MCF 10A (cell line): ENCODE measurements at regions not wholly inside any gene's neighbourhood (a gene's known extent, or its start where the extent isn't known, plus 50 kb on each side); places are given as distances from the start of the nearest gene placed in this dataset.

Source experiments
- BruUV-seq: library from RNA; stranded (reverse); fragments of 400-500 nt; replicated peaks from 2 replicates; lab custom pipeline; 2021; lab: Mats Ljungman, UMichigan
- CTCF ChIA-PET: fragments of 300-600 bp; sonication (Branson Sonifier 250); formaldehyde crosslinking; extraction: SDS; loops from one replicate; lab custom pipeline; 2021; ENCODE audit warnings: antibody characterized with exemption, inconsistent platforms; lab: Yijun Ruan, JAX
- POLR2A ChIA-PET: fragments of 300-600, 350-650 bp; sonication (Branson Sonifier 250); formaldehyde crosslinking; extraction: SDS; loops from one replicate; lab custom pipeline; 2020; ENCODE audit warnings: antibody characterized with exemption, inconsistent platforms; lab: Yijun Ruan, JAX
- DNase-seq: peaks from one replicate; pipeline ENCODE4 v3.0.0-alpha.2; 2018; ENCODE audit not compliant: unreplicated experiment
- H3K27ac Mint-ChIP-seq: one replicate; pipeline ENCODE4 v1.8.0; 2022; ENCODE audit warnings: mild to moderate bottlenecking, low read depth, mixed read lengths; ENCODE audit not compliant: unreplicated experiment
- H3K27me3 Mint-ChIP-seq: one replicate; pipeline ENCODE4 v1.8.0; 2022; ENCODE audit warnings: mixed read lengths; ENCODE audit not compliant: insufficient read depth, unreplicated experiment
- H3K36me3 Mint-ChIP-seq: one replicate; pipeline ENCODE4 v1.8.0; 2022; ENCODE audit warnings: mild to moderate bottlenecking, moderate library complexity, mixed read lengths; ENCODE audit not compliant: insufficient read depth, unreplicated experiment
- H3K4me1 Mint-ChIP-seq: one replicate; pipeline ENCODE4 v1.8.0; 2022; ENCODE audit warnings: mixed read lengths; ENCODE audit not compliant: insufficient read depth, unreplicated experiment
- H3K4me3 Mint-ChIP-seq: one replicate; pipeline ENCODE4 v1.8.0; 2022; ENCODE audit warnings: mild to moderate bottlenecking, moderate library complexity, mixed read lengths; ENCODE audit not compliant: unreplicated experiment
- H3K9me3 Mint-ChIP-seq: one replicate; pipeline ENCODE4 v1.8.0; 2022; ENCODE audit warnings: mixed read lengths; ENCODE audit not compliant: unreplicated experiment
- intact Hi-C: fragments of 100-400 bp; cut with micrococcal nuclease; formaldehyde crosslinking; loops from 2 replicates; pipeline ENCODE4 v1.14.1; 2022
- TF ChIP-seq, protein P1 (sequence below): fragments of 200-600 bp; IDR thresholded peaks from one replicate; pipeline ENCODE4 v1.8.0; 2022; ENCODE audit warnings: antibody characterized with exemption, mild to moderate bottlenecking; ENCODE audit not compliant: unreplicated experiment

DNA sequence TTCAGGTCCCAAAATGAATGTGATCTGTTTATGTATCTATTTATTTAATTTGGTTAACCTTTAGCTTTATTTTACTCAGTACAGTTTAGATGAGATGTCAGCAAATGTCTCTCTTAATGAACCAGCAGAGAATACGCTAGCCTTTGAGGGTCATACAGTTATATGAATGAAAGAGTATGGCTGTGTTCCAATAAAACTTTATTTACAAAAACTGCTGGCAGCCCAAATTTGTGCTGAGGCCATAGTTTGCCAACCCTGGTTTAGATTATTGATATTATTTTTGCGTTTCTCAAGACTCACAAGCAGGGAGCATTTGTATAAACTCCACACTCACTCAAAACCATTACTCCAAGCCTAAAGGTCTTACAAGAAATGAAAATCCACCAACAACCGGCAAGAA lies 323.4 kb upstream of the NRP1 start:
- POLR2A ChIA-PET: no interaction called here

DNA sequence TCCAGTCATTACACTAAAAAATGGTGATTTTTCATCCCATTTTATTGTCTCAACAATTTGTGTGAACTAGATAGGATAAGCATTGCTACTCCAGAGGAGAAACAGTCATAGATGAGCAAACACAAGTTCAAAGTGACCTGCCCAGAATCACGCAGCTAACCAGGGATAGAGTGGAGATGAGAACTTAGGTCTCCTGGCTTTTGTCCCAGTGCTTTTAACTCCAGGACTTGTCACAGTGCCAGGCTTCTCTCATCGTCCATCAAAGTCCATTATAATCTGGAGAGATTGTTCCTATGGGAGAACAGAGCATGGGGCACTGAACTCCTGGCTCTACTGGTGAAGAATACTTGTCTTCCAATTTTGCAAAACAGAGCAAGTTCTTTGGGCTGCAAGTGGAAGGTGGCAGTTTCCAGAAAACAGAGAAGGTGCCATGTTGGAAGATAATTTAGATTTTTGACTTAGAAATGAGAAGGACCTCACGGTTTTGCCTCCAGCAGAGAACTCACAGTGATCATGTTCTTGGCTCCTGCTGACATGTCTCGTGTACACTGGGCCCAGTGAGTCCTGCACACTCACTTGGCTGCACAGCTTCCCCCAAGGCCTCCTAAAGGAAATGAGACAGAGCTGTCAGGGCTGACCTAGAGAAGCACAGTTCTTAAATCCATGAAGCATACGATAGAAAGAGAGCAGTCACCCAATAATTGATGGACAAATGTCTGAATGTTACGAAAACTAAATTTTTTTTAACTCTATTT lies 322.9 kb upstream of the NRP1 start:
- peaks cover 6% of the 10 kb centered on the region for H3K9me3 Mint-ChIP-seq
- H3K4me1 Mint-ChIP-seq: peaks cover 17% of the 10 kb centered on the region
- ChIA-PET POLR2A (no interaction called here), CTCF (no interaction called here)
- DNase-seq: peak; percentile 38
- no TSS peak for BruUV-seq
- no peaks in the 10 kb centered on the region for H3K27me3 Mint-ChIP-seq
- no peaks in the 10 kb centered on the region for H3K36me3 Mint-ChIP-seq
- H3K27ac Mint-ChIP-seq: no peak overlapping the region
- no peak overlapping the region for H3K4me3 Mint-ChIP-seq
- TF ChIP-seq, protein P1, sequence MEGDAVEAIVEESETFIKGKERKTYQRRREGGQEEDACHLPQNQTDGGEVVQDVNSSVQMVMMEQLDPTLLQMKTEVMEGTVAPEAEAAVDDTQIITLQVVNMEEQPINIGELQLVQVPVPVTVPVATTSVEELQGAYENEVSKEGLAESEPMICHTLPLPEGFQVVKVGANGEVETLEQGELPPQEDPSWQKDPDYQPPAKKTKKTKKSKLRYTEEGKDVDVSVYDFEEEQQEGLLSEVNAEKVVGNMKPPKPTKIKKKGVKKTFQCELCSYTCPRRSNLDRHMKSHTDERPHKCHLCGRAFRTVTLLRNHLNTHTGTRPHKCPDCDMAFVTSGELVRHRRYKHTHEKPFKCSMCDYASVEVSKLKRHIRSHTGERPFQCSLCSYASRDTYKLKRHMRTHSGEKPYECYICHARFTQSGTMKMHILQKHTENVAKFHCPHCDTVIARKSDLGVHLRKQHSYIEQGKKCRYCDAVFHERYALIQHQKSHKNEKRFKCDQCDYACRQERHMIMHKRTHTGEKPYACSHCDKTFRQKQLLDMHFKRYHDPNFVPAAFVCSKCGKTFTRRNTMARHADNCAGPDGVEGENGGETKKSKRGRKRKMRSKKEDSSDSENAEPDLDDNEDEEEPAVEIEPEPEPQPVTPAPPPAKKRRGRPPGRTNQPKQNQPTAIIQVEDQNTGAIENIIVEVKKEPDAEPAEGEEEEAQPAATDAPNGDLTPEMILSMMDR: no peak
- intact Hi-C loops: no loop called here

More for the DNA sequence above, 323.4 kb upstream of the NRP1 start:
- CTCF ChIA-PET: no interaction called here
- Mint-ChIP-seq H3K4me1 (peaks cover 21% of the 10 kb centered on the region), H3K27ac (no peak overlapping the region), H3K27me3 (no peaks in the 10 kb centered on the region), H3K36me3 (no peaks in the 10 kb centered on the region), H3K4me3 (no peak overlapping the region), H3K9me3 (peaks cover 6% of the 10 kb centered on the region)
- no peak for DNase-seq
- no TSS peak for BruUV-seq
- TF ChIP-seq, protein P1: no peak
- intact Hi-C loops: no loop called here

DNA sequence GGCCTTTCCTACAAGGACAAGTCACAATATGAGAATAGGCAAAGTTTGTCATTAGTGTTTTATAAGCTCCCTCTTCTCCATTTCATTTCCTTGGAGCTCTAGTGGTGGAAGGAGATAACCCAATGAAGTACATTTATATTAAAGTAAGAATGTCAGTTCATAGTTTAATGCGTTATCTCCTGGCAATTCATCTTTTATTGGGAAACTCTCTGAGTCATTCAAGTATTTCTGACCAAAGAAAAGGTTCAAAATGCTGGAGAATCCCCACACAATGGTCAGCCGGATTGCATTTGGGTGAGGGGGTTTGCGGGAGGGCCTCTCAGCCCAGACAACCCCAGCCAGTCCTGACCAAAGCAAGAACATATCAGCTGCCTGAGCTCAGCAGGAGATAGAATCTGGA lies 321.5 kb upstream of the NRP1 start:
- no peak for DNase-seq
- Mint-ChIP-seq H3K27ac (no peak overlapping the region), H3K4me1 (peaks cover 7% of the 10 kb centered on the region), H3K36me3 (no peaks in the 10 kb centered on the region), H3K27me3 (no peaks in the 10 kb centered on the region), H3K9me3 (peaks cover 6% of the 10 kb centered on the region), H3K4me3 (no peak overlapping the region)
- ChIA-PET POLR2A (no interaction called here), CTCF (no interaction called here)
- BruUV-seq: no TSS peak
- TF ChIP-seq, protein P1: no peak
- intact Hi-C loops: no loop called here

DNA sequence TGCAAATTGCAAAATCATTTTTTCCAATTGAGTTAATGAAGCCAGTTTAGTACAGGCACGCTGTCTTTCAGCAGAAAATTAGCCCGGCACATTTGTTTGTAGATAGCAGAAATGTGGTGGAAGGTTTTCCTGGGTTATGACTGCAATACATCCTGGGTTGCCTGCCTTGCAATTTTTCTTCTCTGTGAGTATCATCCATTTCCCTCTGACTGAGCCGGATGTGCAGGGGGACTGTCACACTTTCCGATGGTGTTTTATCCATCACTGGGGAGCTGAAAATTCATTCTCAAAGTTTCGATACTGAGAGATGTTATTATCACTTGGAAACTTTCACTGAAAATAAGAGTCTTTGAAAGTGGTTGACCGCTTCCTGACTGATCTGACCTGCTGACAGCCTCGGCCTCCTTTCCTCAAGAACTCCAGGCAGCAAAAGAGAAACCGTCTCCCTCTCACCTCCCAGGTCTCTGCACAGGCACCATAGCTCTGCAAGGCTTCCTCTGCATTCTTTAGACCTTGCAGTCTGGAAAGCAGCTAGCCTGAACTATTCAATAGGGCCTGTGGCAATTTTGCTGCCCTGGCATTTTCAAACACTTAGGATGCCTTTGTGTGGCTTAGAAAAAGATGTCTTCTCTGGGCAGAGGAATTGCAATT lies 320.8 kb upstream of the NRP1 start:
- H3K9me3 Mint-ChIP-seq: peaks cover 6% of the 10 kb centered on the region
- H3K27me3 Mint-ChIP-seq: no peaks in the 10 kb centered on the region
- no peak overlapping the region for H3K27ac Mint-ChIP-seq
- no peak overlapping the region for H3K4me3 Mint-ChIP-seq
- H3K4me1 Mint-ChIP-seq: peaks cover 7% of the 10 kb centered on the region
- no peaks in the 10 kb centered on the region for H3K36me3 Mint-ChIP-seq
- TF ChIP-seq, protein P1: no peak
- no peak for DNase-seq
- BruUV-seq: no TSS peak
- ChIA-PET POLR2A (no interaction called here), CTCF (no interaction called here)
- intact Hi-C loops: no loop called here
